Activated CD8-positive, alpha-beta memory T cell treated with anti-CD3 and anti-CD28 coated beads, Interleukin-2, amount 10 ng/mL, durations not matched to agents 7 days and 5 days (primary cell): ENCODE measurements at regions not wholly inside any gene's neighbourhood (a gene's known extent, or its start where the extent isn't known, plus 50 kb on each side); places are given as distances from the start of the nearest gene placed in this dataset.

Experiments used
- ATAC-seq: fragments of 150-1000 bp; cut with Tn5 transposase; one replicate; pipeline ENCODE4 v1.10.0; 2021; ENCODE audit warnings: moderate library complexity
- CTCF ChIA-PET: fragments of 350-600 bp; sonication (Branson Sonifier 250); formaldehyde crosslinking; loops from one replicate; lab custom pipeline; 2021; ENCODE audit warnings: antibody characterized with exemption; lab: Charles Lee
- DNase-seq: peaks from one replicate; pipeline ENCODE4 v3.0.0-alpha.2; 2020
- H3K27ac Mint-ChIP-seq: one replicate; pipeline ENCODE4 v1.8.0; 2021; ENCODE audit warnings: mild to moderate bottlenecking, mixed read lengths
- H3K27me3 Mint-ChIP-seq: one replicate; pipeline ENCODE4 v1.8.0; 2021; ENCODE audit warnings: mixed read lengths
- H3K36me3 Mint-ChIP-seq: one replicate; pipeline ENCODE4 v1.8.0; 2021; ENCODE audit warnings: mild to moderate bottlenecking, mixed read lengths
- H3K4me1 Mint-ChIP-seq: one replicate; pipeline ENCODE4 v1.8.0; 2021; ENCODE audit warnings: mixed read lengths
- H3K4me3 Mint-ChIP-seq: one replicate; pipeline ENCODE4 v1.8.0; 2021; ENCODE audit warnings: mild to moderate bottlenecking, moderate library complexity, mixed read lengths
- H3K9me3 Mint-ChIP-seq: one replicate; pipeline ENCODE4 v1.8.0; 2022; ENCODE audit warnings: low read depth, mixed read lengths

DNA sequence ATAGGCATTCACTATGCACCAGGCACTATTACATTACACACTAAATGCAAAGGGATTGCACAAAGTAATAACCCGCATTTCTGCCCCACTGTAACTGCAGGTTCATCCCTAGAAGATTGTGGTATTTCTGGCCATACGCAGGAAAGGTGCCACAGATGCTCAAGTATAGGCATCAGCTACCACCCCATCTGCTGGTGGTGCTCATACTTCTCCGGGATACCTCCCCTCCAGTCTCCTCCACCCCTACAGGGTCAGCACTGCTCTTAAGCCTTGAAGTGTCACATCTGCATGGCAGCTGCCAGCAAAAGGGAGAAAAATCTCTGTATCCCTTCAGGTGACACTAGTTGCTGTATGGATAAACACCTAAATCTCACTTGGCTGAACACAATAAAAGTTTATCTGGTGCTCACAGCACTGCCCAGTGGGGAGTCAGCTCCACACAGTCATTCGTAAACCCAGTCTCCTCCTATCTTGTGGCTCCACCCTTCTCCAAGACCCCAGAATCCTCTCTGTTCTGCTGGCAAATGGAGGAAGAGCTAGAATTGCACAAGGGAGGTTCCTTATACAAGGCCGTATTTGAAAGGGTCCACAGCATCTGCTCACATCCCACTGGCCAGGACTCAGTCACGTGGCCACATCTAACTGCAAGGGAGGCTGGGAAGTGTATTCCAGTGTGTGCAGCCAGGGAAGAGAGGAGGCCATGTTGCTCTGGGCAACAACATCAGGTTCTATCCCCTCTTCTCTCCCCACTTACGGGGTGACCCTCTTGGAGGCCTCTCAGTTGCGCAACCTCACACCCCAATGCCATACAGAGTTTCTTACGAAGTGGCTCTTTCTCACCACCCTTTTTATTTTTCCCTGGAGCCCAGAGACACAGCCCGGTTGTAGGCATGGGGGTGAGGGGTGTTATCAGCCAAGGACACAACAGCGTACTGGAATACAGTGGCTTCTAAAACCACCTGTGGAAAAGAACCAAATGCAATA is 114.7 kb downstream of the BUD13 start:
- DNase-seq (no peak), ATAC-seq (no peak)
- H3K9me3 Mint-ChIP-seq, result no peaks in the 10 kb centered on the region
- H3K27me3 Mint-ChIP-seq, result no peaks in the 10 kb centered on the region
- CTCF ChIA-PET, result no interaction called here
- H3K4me3 Mint-ChIP-seq, result no peak overlapping the region
- H3K36me3 Mint-ChIP-seq, result no peaks in the 10 kb centered on the region
- H3K27ac Mint-ChIP-seq, result no peak overlapping the region
- H3K4me1 Mint-ChIP-seq, result no peaks in the 10 kb centered on the region

DNA sequence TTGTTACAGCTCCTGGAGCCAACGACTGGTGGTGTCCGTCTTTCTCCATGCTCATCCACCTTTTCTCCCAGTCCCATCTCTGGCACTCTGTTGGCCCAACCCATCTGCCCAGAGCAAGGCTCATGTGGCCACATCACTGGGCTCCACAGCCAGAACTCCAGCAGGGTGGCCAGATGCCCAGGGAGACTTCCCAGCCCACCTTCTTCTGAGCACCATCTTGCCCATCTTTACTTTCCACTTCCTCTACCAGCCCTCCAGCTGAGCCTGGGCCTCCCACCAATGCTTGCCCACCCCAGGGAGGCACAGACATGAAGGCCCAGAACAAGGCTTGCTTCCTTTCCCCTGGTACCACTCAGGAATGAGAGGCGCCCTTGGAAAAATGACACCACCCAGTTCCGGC is 116.8 kb downstream of the BUD13 start:
- Mint-ChIP-seq H3K36me3 (no peaks in the 10 kb centered on the region), H3K4me3 (no peak overlapping the region), H3K9me3 (no peaks in the 10 kb centered on the region), H3K4me1 (no peaks in the 10 kb centered on the region), H3K27ac (no peak overlapping the region), H3K27me3 (peaks cover 4% of the 10 kb centered on the region)
- CTCF ChIA-PET, result no interaction called here
- DNase-seq (no peak), ATAC-seq (no peak)

DNA sequence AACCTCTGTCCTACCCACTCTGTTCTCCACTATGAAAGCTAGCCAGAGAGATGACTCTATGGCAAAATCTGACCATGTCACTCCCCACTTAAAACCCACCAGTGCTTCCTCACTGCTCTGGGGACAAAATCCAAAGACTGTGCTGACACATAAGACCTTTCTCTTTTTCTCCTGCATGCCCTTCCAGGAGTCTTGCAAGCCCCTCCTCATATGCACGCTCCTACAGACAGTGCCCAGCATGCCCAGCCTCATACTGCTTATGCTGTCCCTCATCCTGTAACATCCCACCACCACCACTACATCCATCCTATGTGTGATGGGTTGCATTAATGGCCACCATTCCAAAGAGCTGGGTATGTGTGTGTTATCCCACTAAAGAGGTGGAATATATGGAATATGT is 118.3 kb downstream of the BUD13 start:
- H3K9me3 Mint-ChIP-seq, result no peaks in the 10 kb centered on the region
- no peaks in the 10 kb centered on the region for H3K36me3 Mint-ChIP-seq
- H3K27ac Mint-ChIP-seq, result no peak overlapping the region
- no peak for ATAC-seq
- H3K4me1 Mint-ChIP-seq, result no peaks in the 10 kb centered on the region
- CTCF ChIA-PET, result no interaction called here
- H3K27me3 Mint-ChIP-seq, result peaks cover 11% of the 10 kb centered on the region
- DNase-seq, result no peak
- H3K4me3 Mint-ChIP-seq, result no peak overlapping the region

DNA sequence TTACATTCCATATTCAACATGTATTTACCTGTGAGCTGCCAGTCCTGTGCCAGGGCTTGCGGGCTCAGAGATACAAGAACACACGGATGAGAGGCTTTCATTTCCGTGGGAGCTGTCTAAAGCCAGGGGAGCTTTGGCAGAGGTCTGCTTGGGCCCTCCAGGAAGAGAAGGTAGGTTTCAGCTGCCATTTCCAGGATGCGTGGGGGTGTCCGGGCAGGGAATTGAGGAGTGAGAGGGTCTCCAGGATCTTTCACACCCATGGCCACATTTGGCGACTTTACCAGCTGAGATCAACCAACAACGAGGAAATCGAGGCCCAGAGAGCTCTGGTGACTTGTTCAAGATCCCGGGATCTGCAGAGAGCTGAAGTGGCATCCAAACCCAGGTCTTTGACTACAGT is 119.6 kb downstream of the BUD13 start:
- no peak overlapping the region for H3K27ac Mint-ChIP-seq
- ATAC-seq, result no peak

DNA sequence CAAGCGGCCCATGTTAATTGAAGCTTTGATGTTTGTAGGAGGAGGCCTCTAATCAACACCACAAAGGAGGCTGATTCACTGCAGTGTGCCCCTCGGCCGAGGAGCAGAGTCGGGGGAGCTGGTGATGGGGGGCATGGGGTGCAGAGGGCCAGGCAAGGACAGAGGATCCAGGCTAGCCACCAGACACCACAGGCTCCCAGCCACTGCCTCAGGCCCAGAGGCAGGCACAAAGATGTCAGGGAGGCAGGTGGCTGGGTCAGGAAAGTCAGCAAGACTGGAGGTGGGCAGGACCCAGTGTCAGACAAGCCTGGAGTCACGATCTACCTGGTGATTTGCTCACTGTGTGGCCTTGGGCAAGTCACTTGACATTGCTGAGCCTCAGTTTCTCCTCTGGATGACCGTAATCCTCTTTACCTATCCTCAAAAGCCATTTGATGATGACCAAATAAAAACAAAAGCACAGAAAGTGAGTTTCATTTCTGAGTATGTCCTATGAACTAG is 121.0 kb downstream of the BUD13 start:
- no peaks in the 10 kb centered on the region for H3K36me3 Mint-ChIP-seq
- ATAC-seq, result no peak
- DNase-seq, result no peak
- no peak overlapping the region for H3K4me3 Mint-ChIP-seq
- peaks cover 11% of the 10 kb centered on the region for H3K27me3 Mint-ChIP-seq
- H3K27ac Mint-ChIP-seq, result no peak overlapping the region
- no peaks in the 10 kb centered on the region for H3K4me1 Mint-ChIP-seq
- H3K9me3 Mint-ChIP-seq, result no peaks in the 10 kb centered on the region
- CTCF ChIA-PET, result interaction anchor here (0.7 to 2.2 kb wide), 2 partner anchors 11 to 163 kb away, joined by 3 to 6 read pairs; no protein-coding TSS in a partner anchor

More for the DNA sequence above, 119.6 kb downstream of the BUD13 start:
- Mint-ChIP-seq H3K4me3 (no peak overlapping the region), H3K4me1 (no peaks in the 10 kb centered on the region), H3K27me3 (peaks cover 11% of the 10 kb centered on the region), H3K36me3 (no peaks in the 10 kb centered on the region), H3K9me3 (no peaks in the 10 kb centered on the region)
- CTCF ChIA-PET, result no interaction called here
- DNase-seq, result no peak

DNA sequence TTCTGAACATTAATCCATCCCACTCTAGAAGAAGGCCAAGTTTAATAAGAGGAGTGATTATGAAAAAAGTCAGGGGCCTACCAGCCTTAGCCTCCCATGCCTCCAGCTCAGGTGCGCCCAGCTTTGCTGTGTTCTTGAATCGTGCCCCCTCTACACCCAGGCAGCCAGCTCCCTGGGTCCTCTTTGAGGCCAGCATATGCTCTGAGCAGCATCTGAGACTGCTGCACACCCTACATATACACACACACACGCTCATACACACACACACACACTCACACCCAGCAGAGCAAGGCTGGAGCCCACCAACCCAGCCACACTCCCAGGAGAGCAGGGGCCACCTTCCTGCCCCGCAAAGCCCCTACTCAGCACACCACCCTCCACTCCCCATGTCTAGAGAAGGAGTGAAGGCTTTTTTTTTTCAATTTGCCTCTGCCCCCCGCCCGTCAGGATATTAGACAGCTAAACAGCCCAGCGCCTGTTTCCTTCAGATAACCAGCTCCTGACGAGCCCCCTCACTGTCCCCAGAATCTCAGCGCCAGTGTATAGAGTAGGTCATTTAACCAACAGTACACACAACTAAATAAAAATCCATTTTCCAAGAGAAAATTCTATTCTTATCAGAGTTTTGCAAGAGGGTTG is 121.6 kb downstream of the BUD13 start:
- ATAC-seq (no peak), DNase-seq (no peak)
- Mint-ChIP-seq H3K27me3 (peaks cover 11% of the 10 kb centered on the region), H3K4me3 (no peak overlapping the region), H3K9me3 (no peaks in the 10 kb centered on the region), H3K4me1 (no peaks in the 10 kb centered on the region), H3K36me3 (no peaks in the 10 kb centered on the region), H3K27ac (no peak overlapping the region)
- CTCF ChIA-PET, result interaction anchor here (0.7 to 2.2 kb wide), 2 partner anchors 10 to 163 kb away, joined by 3 to 6 read pairs; no protein-coding TSS in a partner anchor

DNA sequence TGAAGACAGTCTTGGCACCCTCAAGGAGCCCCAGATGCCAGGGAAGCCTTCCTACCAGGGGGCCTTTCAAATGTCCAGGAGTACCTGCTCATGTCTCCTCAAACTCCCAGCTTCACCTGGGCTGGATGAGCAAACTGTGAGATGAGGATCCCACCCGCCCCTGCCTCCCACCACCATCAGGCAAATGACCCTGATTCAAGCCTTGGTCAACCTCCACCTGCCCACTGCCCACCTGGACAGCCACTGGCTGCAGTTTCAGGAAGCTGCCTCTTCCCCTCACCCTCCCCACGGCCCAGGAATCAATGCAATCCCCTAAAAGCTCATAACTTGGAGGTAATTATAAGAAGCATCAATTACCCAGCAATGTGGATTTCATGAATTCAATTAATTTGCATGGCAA is 122.7 kb downstream of the BUD13 start:
- Mint-ChIP-seq H3K27ac (no peak overlapping the region), H3K4me3 (no peak overlapping the region), H3K4me1 (no peaks in the 10 kb centered on the region), H3K9me3 (no peaks in the 10 kb centered on the region), H3K36me3 (no peaks in the 10 kb centered on the region), H3K27me3 (peaks cover 11% of the 10 kb centered on the region)
- DNase-seq (no peak), ATAC-seq (no peak)
- CTCF ChIA-PET, result interaction anchor here (2.2 kb wide), 1 partner anchor 9 kb away, joined by 6 read pairs; no protein-coding TSS in a partner anchor

DNA sequence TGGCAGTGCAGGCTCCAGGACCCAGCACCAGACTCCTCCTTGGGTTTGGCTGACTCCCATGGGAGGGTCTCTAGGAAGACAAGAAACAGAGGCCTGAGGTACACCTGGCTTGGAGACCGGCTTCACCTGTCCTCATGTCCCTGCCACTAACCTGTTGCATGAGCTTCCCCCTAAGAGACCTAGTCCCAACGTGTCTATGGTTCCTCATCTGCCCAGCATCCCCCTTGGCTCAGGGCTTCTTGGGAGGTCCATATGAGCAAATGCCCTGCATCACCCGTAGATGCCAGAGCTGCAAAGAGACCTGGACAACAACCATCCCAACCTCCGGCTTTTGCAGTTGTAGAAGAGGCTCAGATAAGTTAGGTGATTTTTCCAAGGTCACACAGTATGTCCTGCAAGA is 123.5 kb downstream of the BUD13 start:
- CTCF ChIA-PET, result interaction anchor here (2.2 kb wide), 1 partner anchor 8 kb away, joined by 6 read pairs; no protein-coding TSS in a partner anchor
- Mint-ChIP-seq H3K4me3 (no peak overlapping the region), H3K4me1 (no peaks in the 10 kb centered on the region), H3K9me3 (no peaks in the 10 kb centered on the region), H3K27ac (no peak overlapping the region), H3K27me3 (peaks cover 11% of the 10 kb centered on the region), H3K36me3 (no peaks in the 10 kb centered on the region)
- ATAC-seq (no peak), DNase-seq (no peak)

DNA sequence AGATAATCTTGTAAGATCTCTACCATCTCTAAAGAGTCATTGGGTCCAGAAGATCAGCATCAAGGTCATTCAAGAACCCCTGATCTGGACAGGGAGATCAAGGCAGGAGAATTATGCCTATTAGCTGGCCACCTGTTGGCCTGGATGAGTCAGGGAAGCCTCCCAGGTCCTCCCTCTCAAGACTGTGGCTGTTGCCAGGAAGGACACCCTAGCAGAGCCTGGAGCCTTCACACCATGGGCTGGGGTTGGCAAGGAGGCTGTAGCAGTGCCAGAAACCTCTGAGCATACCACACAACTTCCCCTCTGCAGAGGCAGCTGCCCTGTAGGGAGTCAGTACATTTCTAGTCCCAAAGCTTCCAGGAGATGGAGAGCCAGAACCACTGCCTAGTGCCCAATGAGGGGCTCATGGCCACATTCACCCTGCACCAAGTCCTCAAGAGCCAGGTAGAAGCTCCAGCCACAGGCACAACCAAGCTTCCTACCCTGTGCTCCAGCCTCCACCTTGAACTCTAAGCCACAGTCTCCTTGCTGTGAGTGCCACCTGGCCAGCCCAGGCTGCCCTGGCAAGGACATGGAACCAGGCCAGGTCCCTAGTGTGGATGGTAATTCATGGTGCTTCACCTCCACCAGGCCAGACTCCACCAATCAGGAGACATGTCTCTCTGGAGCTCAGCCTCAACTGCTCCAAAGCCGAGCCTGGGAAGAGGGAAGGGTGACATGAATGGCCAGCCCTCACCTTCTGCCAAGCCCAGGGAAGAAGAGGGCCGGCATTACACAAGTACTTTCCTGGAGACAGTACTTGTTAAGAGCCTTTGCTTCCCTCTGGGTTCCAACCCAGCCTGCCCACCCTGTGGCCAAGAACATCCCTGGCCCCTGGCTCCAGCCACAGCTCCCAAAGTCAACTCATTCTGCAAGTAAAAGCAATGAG is 124.3 kb downstream of the BUD13 start:
- Mint-ChIP-seq H3K36me3 (no peaks in the 10 kb centered on the region), H3K27ac (no peak overlapping the region), H3K4me3 (no peak overlapping the region), H3K4me1 (no peaks in the 10 kb centered on the region), H3K27me3 (peaks cover 11% of the 10 kb centered on the region), H3K9me3 (no peaks in the 10 kb centered on the region)
- DNase-seq (no peak), ATAC-seq (no peak)
- CTCF ChIA-PET, result no interaction called here

DNA sequence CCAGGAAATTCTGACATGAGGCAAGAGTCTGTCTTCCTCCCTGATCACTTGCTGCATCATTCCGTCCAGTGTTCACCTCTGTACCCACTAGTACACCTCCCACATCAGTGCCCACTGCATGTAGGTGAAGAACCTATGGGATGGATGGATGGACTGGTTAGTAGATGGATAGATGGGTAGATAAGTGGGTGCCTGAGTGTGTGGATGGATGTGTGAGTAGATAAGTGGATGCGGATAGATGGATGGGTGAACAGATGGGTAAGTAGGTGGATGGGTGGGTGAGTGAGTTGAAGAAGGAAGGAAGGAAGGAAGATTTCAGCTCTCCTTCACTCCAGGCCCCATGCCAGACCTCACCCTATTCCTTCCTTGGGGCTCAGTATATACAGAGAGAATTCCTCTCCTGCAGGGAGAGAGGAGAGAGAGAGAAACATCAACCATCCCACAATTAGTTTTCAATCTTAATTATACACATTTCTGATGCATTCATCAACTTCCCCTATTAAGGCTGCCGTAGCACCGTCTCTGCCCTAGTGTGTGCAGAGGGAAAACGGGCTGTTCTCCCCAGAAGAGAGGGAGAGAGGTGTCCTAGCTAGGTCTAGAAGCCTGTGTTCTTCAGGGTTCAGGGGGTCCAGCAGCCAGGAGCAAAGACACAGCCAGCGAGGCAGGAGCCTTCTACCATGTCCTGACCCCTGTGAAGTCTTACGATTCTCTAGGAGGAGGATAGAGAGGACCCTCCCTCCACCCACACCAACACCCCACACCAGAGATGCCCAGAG is 125.3 kb downstream of the BUD13 start:
- Mint-ChIP-seq H3K36me3 (no peaks in the 10 kb centered on the region), H3K4me3 (no peak overlapping the region), H3K27me3 (peaks cover 11% of the 10 kb centered on the region), H3K27ac (no peak overlapping the region), H3K4me1 (no peaks in the 10 kb centered on the region), H3K9me3 (no peaks in the 10 kb centered on the region)
- ATAC-seq (no peak), DNase-seq (no peak)
- CTCF ChIA-PET, result no interaction called here

DNA sequence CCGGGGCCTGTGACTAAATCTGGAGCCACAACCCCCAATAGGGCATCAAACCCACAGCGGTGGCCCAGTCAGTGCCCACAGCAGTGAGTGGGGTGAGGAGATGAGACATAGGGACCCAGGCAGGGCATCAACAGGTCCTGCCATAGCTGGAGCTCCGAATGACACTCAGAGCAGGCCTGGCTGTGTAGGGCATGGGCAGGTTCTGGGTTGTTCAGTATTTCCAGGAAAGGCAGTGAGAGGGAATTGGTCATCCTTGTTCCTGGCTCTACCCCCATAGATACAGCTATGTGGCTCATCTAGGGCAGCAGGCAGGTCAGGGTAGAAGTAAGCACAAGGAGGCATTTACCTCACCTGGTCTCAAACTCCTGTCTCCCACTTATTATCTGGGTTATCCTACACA is 126.6 kb downstream of the BUD13 start:
- DNase-seq (no peak), ATAC-seq (no peak)
- no peaks in the 10 kb centered on the region for H3K4me1 Mint-ChIP-seq
- no peaks in the 10 kb centered on the region for H3K36me3 Mint-ChIP-seq
- CTCF ChIA-PET, result interaction anchor here (1.5 kb wide), 1 partner anchor 44 kb away, joined by 3 read pairs; no protein-coding TSS in a partner anchor
- H3K27ac Mint-ChIP-seq, result no peak overlapping the region
- no peaks in the 10 kb centered on the region for H3K9me3 Mint-ChIP-seq
- H3K4me3 Mint-ChIP-seq, result no peak overlapping the region
- peaks cover 8% of the 10 kb centered on the region for H3K27me3 Mint-ChIP-seq

DNA sequence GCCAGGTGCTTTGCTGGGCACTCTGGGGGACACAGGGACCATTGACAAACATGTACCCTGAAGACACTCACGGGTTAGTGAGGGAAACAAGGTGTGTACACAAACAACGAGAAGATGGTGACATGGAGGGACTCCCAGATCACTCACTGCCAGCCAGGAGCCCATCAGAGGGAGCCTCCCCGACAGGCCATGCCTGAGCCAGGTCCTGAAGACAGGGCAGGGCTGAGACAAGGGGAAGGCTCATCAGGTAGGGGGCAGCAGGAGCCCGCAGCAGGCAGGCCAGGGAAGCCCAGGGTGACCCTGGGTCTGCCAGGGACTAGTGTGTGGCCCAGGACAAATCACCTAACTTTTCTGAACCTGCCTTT is 127.9 kb downstream of the BUD13 start:
- H3K4me1 Mint-ChIP-seq, result no peaks in the 10 kb centered on the region
- H3K36me3 Mint-ChIP-seq, result no peaks in the 10 kb centered on the region

More for the DNA sequence above, 127.9 kb downstream of the BUD13 start:
- Mint-ChIP-seq H3K9me3 (no peaks in the 10 kb centered on the region), H3K4me3 (no peak overlapping the region), H3K27ac (no peak overlapping the region), H3K27me3 (no peaks in the 10 kb centered on the region)
- CTCF ChIA-PET, result interaction anchor here (1.5 kb wide), 1 partner anchor 45 kb away, joined by 3 read pairs; no protein-coding TSS in a partner anchor
- DNase-seq (peak; percentile 18), ATAC-seq (no peak)
